SH-SY5Y (cell line): ENCODE measurements at regions not wholly inside any gene's neighbourhood (a gene's known extent, or its start where the extent isn't known, plus 50 kb on each side); places are given as distances from the start of the nearest gene placed in this dataset.

ENCODE experiments used
- GATA2 ChIP-seq: IDR thresholded peaks from 2 replicates; pipeline ENCODE4 v1.6.1; 2011; ENCODE audit warnings: mild to moderate bottlenecking, low read depth, low read length
- GATA3 ChIP-seq: IDR thresholded peaks from 2 replicates; pipeline ENCODE4 v1.6.1; 2011; ENCODE audit warnings: low read depth, mild to moderate bottlenecking, low read length, moderate library complexity

- no peak for TF ChIP-seq GATA2
- no peak for TF ChIP-seq GATA3
Observed at GRCh38 chr13:73997964-73998363, 136.2 kb downstream of the KLF12 start.
